H9 (cell line): ENCODE measurements at regions not wholly inside any gene's neighbourhood (a gene's known extent, or its start where the extent isn't known, plus 50 kb on each side); places are given as distances from the start of the nearest gene placed in this dataset.
A peak's percentile ranks its signal among the peaks of the same experiment; 100 is the strongest.

Experiments
- DNase-seq: peaks from one replicate; pipeline ENCODE4 v3.0.0-alpha.2; 2017
- H2AFZ ChIP-seq: one replicate; pipeline ENCODE4 v1.6.1; 2013; ENCODE audit warnings: mild to moderate bottlenecking, low read length, control low read depth, moderate library complexity
- H2AK5ac ChIP-seq: 2 replicates; pipeline ENCODE4 v1.6.1; 2013; ENCODE audit warnings: low read length, control low read depth, mixed read lengths; ENCODE audit not compliant: insufficient read length
- H2BK120ac ChIP-seq: one replicate; pipeline ENCODE4 v1.6.1; 2013; ENCODE audit warnings: low read depth, mild to moderate bottlenecking, low read length, control low read depth, inconsistent platforms; ENCODE audit not compliant: poor library complexity, severe bottlenecking
- H2BK12ac ChIP-seq: 2 replicates; pipeline ENCODE4 v1.6.1; 2013; ENCODE audit warnings: low read length, control low read depth, mixed read lengths, low read depth; ENCODE audit not compliant: insufficient read length
- H2BK15ac ChIP-seq: 2 replicates; pipeline ENCODE4 v1.6.1; 2013; ENCODE audit warnings: low read depth, low read length, control low read depth
- H2BK20ac ChIP-seq: one replicate; pipeline ENCODE4 v1.6.1; 2013; ENCODE audit warnings: low read depth, mild to moderate bottlenecking, low read length, control low read depth, inconsistent platforms; ENCODE audit not compliant: poor library complexity, severe bottlenecking
- H2BK5ac ChIP-seq: 2 replicates; pipeline ENCODE4 v1.6.1; 2013; ENCODE audit warnings: low read length, control low read depth, mixed read lengths; ENCODE audit not compliant: insufficient read length
- H3K14ac ChIP-seq: 2 replicates; pipeline ENCODE4 v1.6.1; 2013; ENCODE audit warnings: low read length, control low read depth; ENCODE audit not compliant: insufficient read depth
- H3K18ac ChIP-seq: 2 replicates; pipeline ENCODE4 v1.6.1; 2013; ENCODE audit warnings: low read depth, mild to moderate bottlenecking, mixed read lengths, low read length, control low read depth; ENCODE audit not compliant: insufficient read length
- H3K23ac ChIP-seq: 2 replicates; pipeline ENCODE4 v1.6.1; 2013; ENCODE audit warnings: low read length, control low read depth, mixed read lengths, low read depth; ENCODE audit not compliant: insufficient read length
- H3K23me2 ChIP-seq: 2 replicates; pipeline ENCODE4 v1.6.1; 2013; ENCODE audit warnings: low read depth, mild to moderate bottlenecking, mixed read lengths, low read length, control low read depth; ENCODE audit not compliant: insufficient read length, poor library complexity, severe bottlenecking
- H3K27ac ChIP-seq: 2 replicates; pipeline ENCODE4 v1.5.1; 2013; ENCODE audit warnings: low read length, control low read depth, mixed read lengths, low read depth; ENCODE audit not compliant: insufficient read length
- H3K27me3 ChIP-seq: 2 replicates; pipeline ENCODE4 v1.6.1; 2013; ENCODE audit warnings: low read length, control low read depth, inconsistent platforms; ENCODE audit not compliant: insufficient read depth
- H3K4ac ChIP-seq: 2 replicates; pipeline ENCODE4 v1.6.1; 2013; ENCODE audit warnings: low read depth, mild to moderate bottlenecking, control low read depth, inconsistent platforms, low read length, moderate library complexity
- H3K4me1 ChIP-seq: 2 replicates; pipeline ENCODE4 v1.6.1; 2013; ENCODE audit warnings: low read length, control low read depth, inconsistent platforms; ENCODE audit not compliant: insufficient read depth
- H3K4me2 ChIP-seq: 2 replicates; pipeline ENCODE4 v1.6.1; 2013; ENCODE audit warnings: low read length, control low read depth, mixed read lengths; ENCODE audit not compliant: insufficient read length, insufficient read depth
- H3K56ac ChIP-seq: 2 replicates; pipeline ENCODE4 v1.6.1; 2013; ENCODE audit warnings: low read depth, mild to moderate bottlenecking, mixed read lengths, low read length, control low read depth; ENCODE audit not compliant: insufficient read length
- H3K79me1 ChIP-seq: 2 replicates; pipeline ENCODE4 v1.6.1; 2013; ENCODE audit warnings: low read depth, mild to moderate bottlenecking, moderate library complexity, low read length, control low read depth, inconsistent platforms; ENCODE audit not compliant: insufficient read depth, poor library complexity, severe bottlenecking
- H3K79me2 ChIP-seq: 2 replicates; pipeline ENCODE4 v1.6.1; 2013; ENCODE audit warnings: low read length, control low read depth, inconsistent platforms; ENCODE audit not compliant: insufficient read depth
- H3K9ac ChIP-seq: 2 replicates; pipeline ENCODE4 v1.6.1; 2013; ENCODE audit warnings: low read length, control low read depth, mixed read lengths; ENCODE audit not compliant: insufficient read length; ENCODE audit errors: extremely low read depth
- H3K9me3 ChIP-seq: one replicate; pipeline ENCODE4 v1.6.1; 2013; ENCODE audit warnings: low read depth, low read length, inconsistent platforms; ENCODE audit not compliant: control insufficient read depth
- H3T11ph ChIP-seq: one replicate; pipeline ENCODE4 v1.6.1; 2013; ENCODE audit warnings: mild to moderate bottlenecking, low read length, control low read depth, inconsistent platforms
- H4K20me1 ChIP-seq: one replicate; pipeline ENCODE4 v1.6.1; 2013; ENCODE audit not compliant: control insufficient read depth, insufficient read length, insufficient read depth
- H4K5ac ChIP-seq: 2 replicates; pipeline ENCODE4 v1.6.1; 2013; ENCODE audit warnings: low read depth, mild to moderate bottlenecking, mixed read lengths, low read length, control low read depth; ENCODE audit not compliant: insufficient read length
- H4K8ac ChIP-seq: replicated peaks from 2 replicates; pipeline ENCODE4 v1.6.1; 2013; ENCODE audit warnings: low read length, control low read depth, mixed read lengths, low read depth; ENCODE audit not compliant: insufficient read length
- H4K91ac ChIP-seq: 2 replicates; pipeline ENCODE4 v1.6.1; 2013; ENCODE audit warnings: low read depth, mild to moderate bottlenecking, moderate library complexity, mixed read lengths, low read length, control low read depth; ENCODE audit not compliant: insufficient read length
- H3K27ac Mint-ChIP-seq, 3 experiments: 2 replicates in 2 of 3; 3 replicates in 1 of 3; pipeline ENCODE4 v1.8.0; 2020 to 2021; ENCODE audit warnings: mixed read lengths in 3 of 3, mild to moderate bottlenecking in 1 of 3, moderate library complexity in 1 of 3
- H3K27me3 Mint-ChIP-seq: 2 replicates; pipeline ENCODE4 v1.8.0; 2021; ENCODE audit warnings: low read depth, mild to moderate bottlenecking, moderate library complexity, mixed read lengths
- H3K36me3 Mint-ChIP-seq, 3 experiments: 2 replicates in 2 of 3; 3 replicates in 1 of 3; pipeline ENCODE4 v1.8.0; 2020 to 2021; ENCODE audit warnings: low read depth in 3 of 3, mixed read lengths in 3 of 3; ENCODE audit not compliant: insufficient read depth in 1 of 3
- H3K4me1 Mint-ChIP-seq, 2 experiments: 2 replicates each; pipeline ENCODE4 v1.8.0; 2020; ENCODE audit warnings: mixed read lengths in 2 of 2
- H3K4me3 Mint-ChIP-seq, 2 experiments: 2 replicates in 1 of 2; 3 replicates in 1 of 2; pipeline ENCODE4 v1.8.0; 2020 to 2021; ENCODE audit warnings: mild to moderate bottlenecking in 2 of 2, mixed read lengths in 2 of 2, moderate library complexity in 1 of 2
- H3K9me3 Mint-ChIP-seq, 2 experiments: 2 replicates in 1 of 2; 3 replicates in 1 of 2; pipeline ENCODE4 v1.8.0; 2020; ENCODE audit warnings: mild to moderate bottlenecking in 2 of 2, mixed read lengths in 2 of 2, moderate library complexity in 1 of 2
- CTCF ChIP-seq: fragments of 200-600 bp; sonication (generic); conservative IDR thresholded peaks from 3 replicates; pipeline ENCODE4 v1.8.0; 2021; ENCODE audit warnings: antibody characterized with exemption, mild to moderate bottlenecking
- WGBS: extraction: QIAGEN DNeasy Blood & Tissue Kit; methylation state at CpG from one replicate; pipeline ENCODE4 v1.1.7; 2013; ENCODE audit warnings: missing lambda C conversion rate, low lambda C conversion rate, mixed read lengths; ENCODE audit not compliant: insufficient read length; ENCODE audit errors: extremely low coverage; 5-methylcytosine and 5-hydroxymethylcytosine counted together

DNA sequence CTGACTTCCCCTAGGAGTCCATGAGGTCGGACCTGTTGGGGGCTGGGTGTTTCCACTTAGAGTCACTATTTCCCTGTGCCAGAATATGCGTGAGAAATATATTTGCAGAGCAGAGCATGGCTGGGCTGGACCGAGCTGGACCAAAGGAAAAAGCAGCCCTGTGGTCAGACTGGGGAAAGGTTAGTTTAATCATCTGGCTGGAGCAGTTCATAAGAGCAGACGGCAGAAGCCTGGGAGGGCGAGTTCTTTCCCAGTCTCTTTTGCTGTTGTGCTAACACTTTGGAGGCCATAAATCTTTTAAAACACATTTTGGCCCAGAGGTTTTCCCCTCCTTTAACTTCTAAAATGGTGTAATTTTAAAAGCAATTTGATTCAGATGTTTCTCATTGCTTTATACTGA lies 66.5 kb downstream of the GLI2 start:
- H3K23me2 ChIP-seq = no peaks in the 10 kb centered on the region
- no peak overlapping the region for H3K4me2 ChIP-seq
- H3K14ac ChIP-seq = no peak overlapping the region
- H3K79me2 ChIP-seq = no peaks in the 10 kb centered on the region; the same call in 1 of the 2 replicates
- H3T11ph ChIP-seq = no peak overlapping the region
- H4K20me1 ChIP-seq = no peaks in the 10 kb centered on the region
- TF ChIP-seq CTCF = no peak
- Mint-ChIP-seq H3K27ac (peak overlapping the region in 2 of 3 experiments; percentile 32 to 59; a peak in 5 of 7 replicates), H3K36me3 (peaks cover 16 to 48% (median 38%) of the 10 kb centered on the region in 3 experiments; a peak in 6 of 7 replicates), H3K27me3 (no peaks in the 10 kb centered on the region), H3K4me1 (peaks cover 52 to 71% of the 10 kb centered on the region in 2 experiments), H3K4me3 (no peak overlapping the region; a peak in 1 of 5 replicates), H3K9me3 (no peaks in the 10 kb centered on the region)
- H4K5ac ChIP-seq = no peak overlapping the region
- no peak overlapping the region for H2BK20ac ChIP-seq
- H3K27me3 ChIP-seq = no peaks in the 10 kb centered on the region
- no peak overlapping the region for H2BK15ac ChIP-seq
- H4K8ac ChIP-seq = no peak overlapping the region
- no peak overlapping the region for H3K4ac ChIP-seq
- H3K4me1 ChIP-seq = peaks cover 9% of the 10 kb centered on the region; the same call in 1 of the 2 replicates
- no peak overlapping the region for H3K56ac ChIP-seq
- no peak overlapping the region for H3K18ac ChIP-seq
- H3K79me1 ChIP-seq = peaks cover 4% of the 10 kb centered on the region
- H2AFZ ChIP-seq = no peak overlapping the region
- no peak overlapping the region for H2AK5ac ChIP-seq
- H2BK5ac ChIP-seq = no peak overlapping the region
- H4K91ac ChIP-seq = no peak overlapping the region
- H3K9ac ChIP-seq = no peak overlapping the region
- no peaks in the 10 kb centered on the region for H3K9me3 ChIP-seq
- no peak overlapping the region for H2BK120ac ChIP-seq
- H3K27ac ChIP-seq = no peak overlapping the region
- no CpG with 5 or more reads among the region's 5 CpGs for WGBS
- no peak overlapping the region for H3K23ac ChIP-seq
- H2BK12ac ChIP-seq = no peak overlapping the region
- no peak for DNase-seq
